Astrocyte of the spinal cord (primary cell): ENCODE measurements at regions not wholly inside any gene's neighbourhood (a gene's known extent, or its start where the extent isn't known, plus 50 kb on each side); places are given as distances from the start of the nearest gene placed in this dataset.
A peak's percentile ranks its signal among the peaks of the same experiment; 100 is the strongest.

Experiments
- DNase-seq: peaks from one replicate; pipeline ENCODE4 v3.0.0; 2011; ENCODE audit warnings: low read depth, low spot score
- H3K4me3 ChIP-seq: 2 replicates; pipeline ENCODE4 v1.5.1; 2011; ENCODE audit warnings: low read depth, mild to moderate bottlenecking, low read length, moderate library complexity
- CTCF ChIP-seq: IDR thresholded peaks from 2 replicates; pipeline ENCODE4 v1.5.1; 2012; ENCODE audit warnings: low read depth, mild to moderate bottlenecking, low read length, inconsistent platforms
- in situ Hi-C: cut with HindIII; loops from 2 replicates; pipeline ENCODE4 v1.10.0; 2017; ENCODE audit warnings: low sequenced_read_pairs

- no peak overlapping the region for H3K4me3 ChIP-seq
- in situ Hi-C loops: no loop called here
- DNase-seq: no peak
- TF ChIP-seq CTCF: no peak
Observed at GRCh38 chr7:120039138-120039537, 233.8 kb upstream of the KCND2 start.

GRCh38 chr7:120041798-120042197 lies 231.2 kb upstream of the KCND2 start:
- no peak for TF ChIP-seq CTCF
- DNase-seq: no peak

GRCh38 chr7:120043250-120043649 lies 229.7 kb upstream of the KCND2 start:
- in situ Hi-C loops: no loop called here
- no peak overlapping the region for H3K4me3 ChIP-seq
- no peak for TF ChIP-seq CTCF
- DNase-seq: peak; percentile 80

More at GRCh38 chr7:120041798-120042197, 231.2 kb upstream of the KCND2 start:
- H3K4me3 ChIP-seq: no peak overlapping the region
- in situ Hi-C loops: no loop called here

GRCh38 chr7:120052884-120053382 lies 220.0 kb upstream of the KCND2 start:
- no peak for TF ChIP-seq CTCF
- DNase-seq: peak; percentile 50
- H3K4me3 ChIP-seq: no peak overlapping the region
- in situ Hi-C loops: no loop called here

GRCh38 chr7:120053390-120053961 lies 219.5 kb upstream of the KCND2 start:
- in situ Hi-C loops: no loop called here

GRCh38 chr7:120054376-120055100 lies 218.4 kb upstream of the KCND2 start:
- TF ChIP-seq CTCF: no peak
- no peak overlapping the region for H3K4me3 ChIP-seq
- no peak for DNase-seq
- in situ Hi-C loops: no loop called here

More at GRCh38 chr7:120053390-120053961, 219.5 kb upstream of the KCND2 start:
- TF ChIP-seq CTCF: no peak
- peak; percentile 41 for DNase-seq
- no peak overlapping the region for H3K4me3 ChIP-seq
